Coronary artery (tissue), 2 donors: ENCODE measurements at regions not wholly inside any gene's neighbourhood (a gene's known extent, or its start where the extent isn't known, plus 50 kb on each side); places are given as distances from the start of the nearest gene placed in this dataset.

ENCODE experiments used
- DNase-seq: peaks from one replicate; pipeline ENCODE4 v3.0.0-alpha.2; 2017; ENCODE audit warnings: low spot score
- H3K27ac ChIP-seq, 2 donors: fragments of 200-600 bp; sonication (generic); one replicate each; pipeline ENCODE4 v1.5.1; 2016 to 2019
- H3K4me3 ChIP-seq: fragments of 200-600 bp; sonication (generic); 2 replicates; pipeline ENCODE4 v1.5.1; 2016; ENCODE audit warnings: mild to moderate bottlenecking, moderate library complexity
- CTCF ChIP-seq: fragments of 200-600 bp; sonication (generic); IDR thresholded peaks from one replicate; pipeline ENCODE4 v1.5.1; 2019; ENCODE audit warnings: antibody characterized with exemption

- no peak for TF ChIP-seq CTCF
- H3K27ac ChIP-seq: no peak overlapping the region
- DNase-seq: no peak
- H3K4me3 ChIP-seq: no peak overlapping the region
These were observed 274.7 kb downstream of the HAUS1 start for GRCh38 chr18:46378864-46379207.

GRCh38 chr18:46379323-46379950, 275.3 kb downstream of the HAUS1 start:
- Histone ChIP-seq H3K4me3 (no peak overlapping the region), H3K27ac (no peak overlapping the region)
- no peak for TF ChIP-seq CTCF
- no peak for DNase-seq

GRCh38 chr18:46385124-46385523, 271.9 kb downstream of the LOXHD1 start:
- H3K27ac ChIP-seq: no peak overlapping the region
- no peak overlapping the region for H3K4me3 ChIP-seq
- TF ChIP-seq CTCF: no peak
- DNase-seq: no peak

GRCh38 chr18:46386788-46387187, 270.2 kb downstream of the LOXHD1 start:
- H3K4me3 ChIP-seq: peak overlapping the region; percentile 25
- H3K27ac ChIP-seq: peak overlapping the region in 1 of 2 donors; percentile 9
- no peak for DNase-seq
- no peak for TF ChIP-seq CTCF

- TF ChIP-seq CTCF: no peak
- Histone ChIP-seq H3K27ac (peak overlapping the region in 1 of 2 donors; percentile 9), H3K4me3 (peak overlapping the region; percentile 25)
- no peak for DNase-seq
These were observed 269.4 kb downstream of the LOXHD1 start for GRCh38 chr18:46387441-46388131.

GRCh38 chr18:46388286-46388685, 268.7 kb downstream of the LOXHD1 start:
- TF ChIP-seq CTCF: no peak
- H3K27ac ChIP-seq: no peak overlapping the region
- DNase-seq: no peak
- no peak overlapping the region for H3K4me3 ChIP-seq

GRCh38 chr18:46392576-46392975, 264.4 kb downstream of the LOXHD1 start:
- TF ChIP-seq CTCF: no peak
- Histone ChIP-seq H3K4me3 (no peak overlapping the region), H3K27ac (no peak overlapping the region)
- no peak for DNase-seq
